ENCODE measurements at regions not wholly inside any gene's neighbourhood (a gene's known extent, or its start where the extent isn't known, plus 50 kb on each side); places are given as distances from the start of the nearest gene placed in this dataset.
"Not testable (repeated sequence)": the region's sequence is repeated elsewhere in the genome, so short reads cannot be mapped to it uniquely, and the experiment has no call there.

GRCh38 chr5:121630402-121630801 is 221.3 kb upstream of the FTMT start:
- peak in 7 of 58 donors; percentile 1 to 43 (median 3) for DNase-seq

- DNase-seq: no peak
Measured at GRCh38 chr5:121634946-121635345, 216.7 kb upstream of the FTMT start.

- no peak for DNase-seq
Measured at GRCh38 chr5:121638126-121638525, 213.6 kb upstream of the FTMT start.

- DNase-seq: no peak
Measured at GRCh38 chr5:121640298-121640697, 211.4 kb upstream of the FTMT start.

- no peak for DNase-seq
Measured at GRCh38 chr5:121658221-121658620, 193.5 kb upstream of the FTMT start.

GRCh38 chr5:121660142-121660541 is 191.5 kb upstream of the FTMT start:
- no peak for DNase-seq

GRCh38 chr5:121665542-121665941 is 186.1 kb upstream of the FTMT start:
- not testable (repeated sequence) for DNase-seq

- DNase-seq: no peak
Measured at GRCh38 chr5:121667292-121667691, 184.4 kb upstream of the FTMT start.

GRCh38 chr5:121668635-121669034 is 183.0 kb upstream of the FTMT start:
- no peak for DNase-seq

- DNase-seq: no peak
Measured at GRCh38 chr5:121671624-121672023, 180.1 kb upstream of the FTMT start.

- DNase-seq: no peak
Measured at GRCh38 chr5:121675924-121676323, 175.8 kb upstream of the FTMT start.

- no peak for DNase-seq
Measured at GRCh38 chr5:121681229-121681855, 170.3 kb upstream of the FTMT start.

GRCh38 chr5:121688126-121688525 is 163.6 kb upstream of the FTMT start:
- no peak for DNase-seq

GRCh38 chr5:121688781-121689180 is 162.9 kb upstream of the FTMT start:
- no peak for DNase-seq

- DNase-seq: no peak
Measured at GRCh38 chr5:121691478-121691877, 160.2 kb upstream of the FTMT start.

- DNase-seq: no peak
Measured at GRCh38 chr5:121692158-121692557, 159.5 kb upstream of the FTMT start.

GRCh38 chr5:121693864-121694263 is 157.8 kb upstream of the FTMT start:
- no peak for DNase-seq

GRCh38 chr5:121695307-121695706 is 156.4 kb upstream of the FTMT start:
- DNase-seq: no peak

GRCh38 chr5:121698690-121699089 is 153.0 kb upstream of the FTMT start:
- no peak for DNase-seq

- no peak for DNase-seq
Measured at GRCh38 chr5:121701731-121702130, 150.0 kb upstream of the FTMT start.

GRCh38 chr5:121702682-121703081 is 149.0 kb upstream of the FTMT start:
- DNase-seq: no peak

- DNase-seq: no peak
Measured at GRCh38 chr5:121704291-121704690, 147.4 kb upstream of the FTMT start.

GRCh38 chr5:121706686-121707085 is 145.0 kb upstream of the FTMT start:
- DNase-seq: no peak

- DNase-seq: no peak
Measured at GRCh38 chr5:121707178-121707577, 144.5 kb upstream of the FTMT start.

Measured in anterior cingulate cortex (tissue), 58 donors.